ENCODE measurements at regions not wholly inside any gene's neighbourhood (a gene's known extent, or its start where the extent isn't known, plus 50 kb on each side); places are given as distances from the start of the nearest gene placed in this dataset.

DNA sequence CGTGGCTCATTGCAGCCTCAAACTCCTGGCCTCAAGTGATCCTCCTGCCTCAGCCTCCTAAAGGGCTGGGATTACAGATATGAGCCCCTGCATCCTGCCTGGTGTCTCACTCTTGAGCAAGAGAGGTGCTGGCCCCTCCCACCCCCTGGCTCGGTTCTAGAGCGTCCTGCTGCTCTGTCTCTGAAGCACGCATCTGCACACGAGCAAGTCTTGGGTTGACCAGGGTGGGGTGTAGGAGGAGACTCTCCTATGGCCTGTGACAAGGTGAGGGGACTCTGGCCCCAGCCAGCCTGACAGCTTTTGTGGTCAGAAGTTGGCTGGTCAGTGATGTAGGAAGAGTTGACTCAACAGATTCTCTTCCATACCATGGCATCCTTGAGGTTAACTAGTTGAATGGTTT is 110.7 kb upstream of the CARD11 start:
- TF ChIP-seq TEAD4 (CRISPR knock-in tag; IDR thresholded peaks at IDR 0.05): no peak
- TF ChIP-seq, protein P1, sequence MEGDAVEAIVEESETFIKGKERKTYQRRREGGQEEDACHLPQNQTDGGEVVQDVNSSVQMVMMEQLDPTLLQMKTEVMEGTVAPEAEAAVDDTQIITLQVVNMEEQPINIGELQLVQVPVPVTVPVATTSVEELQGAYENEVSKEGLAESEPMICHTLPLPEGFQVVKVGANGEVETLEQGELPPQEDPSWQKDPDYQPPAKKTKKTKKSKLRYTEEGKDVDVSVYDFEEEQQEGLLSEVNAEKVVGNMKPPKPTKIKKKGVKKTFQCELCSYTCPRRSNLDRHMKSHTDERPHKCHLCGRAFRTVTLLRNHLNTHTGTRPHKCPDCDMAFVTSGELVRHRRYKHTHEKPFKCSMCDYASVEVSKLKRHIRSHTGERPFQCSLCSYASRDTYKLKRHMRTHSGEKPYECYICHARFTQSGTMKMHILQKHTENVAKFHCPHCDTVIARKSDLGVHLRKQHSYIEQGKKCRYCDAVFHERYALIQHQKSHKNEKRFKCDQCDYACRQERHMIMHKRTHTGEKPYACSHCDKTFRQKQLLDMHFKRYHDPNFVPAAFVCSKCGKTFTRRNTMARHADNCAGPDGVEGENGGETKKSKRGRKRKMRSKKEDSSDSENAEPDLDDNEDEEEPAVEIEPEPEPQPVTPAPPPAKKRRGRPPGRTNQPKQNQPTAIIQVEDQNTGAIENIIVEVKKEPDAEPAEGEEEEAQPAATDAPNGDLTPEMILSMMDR (IDR thresholded peaks at IDR 0.05): no peak
- TF ChIP-seq ZNF232 (CRISPR knock-in tag; IDR thresholded peaks at IDR 0.05): no peak
- no peak for TF ChIP-seq JUN (CRISPR knock-in tag; IDR thresholded peaks at IDR 0.05)
- TF ChIP-seq, protein P2, sequence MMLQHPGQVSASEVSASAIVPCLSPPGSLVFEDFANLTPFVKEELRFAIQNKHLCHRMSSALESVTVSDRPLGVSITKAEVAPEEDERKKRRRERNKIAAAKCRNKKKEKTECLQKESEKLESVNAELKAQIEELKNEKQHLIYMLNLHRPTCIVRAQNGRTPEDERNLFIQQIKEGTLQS (CRISPR knock-in tag; conservative IDR thresholded peaks at IDR 0.05): no peak
- TF ChIP-seq ZNF263 (CRISPR knock-in tag; IDR thresholded peaks at IDR 0.05; ENCODE audit: low read depth): no peak
- no peak for TF ChIP-seq HMGA2 (CRISPR knock-in tag; IDR thresholded peaks at IDR 0.05)
- TF ChIP-seq GTF2I (CRISPR knock-in tag; conservative IDR thresholded peaks at IDR 0.05): no peak
- TF ChIP-seq ZNF138 (CRISPR knock-in tag; conservative IDR thresholded peaks at IDR 0.05): no peak

All from WTC11 (cell line).